ENCODE measurements at regions not wholly inside any gene's neighbourhood (a gene's known extent, or its start where the extent isn't known, plus 50 kb on each side); places are given as distances from the start of the nearest gene placed in this dataset.
A peak's percentile ranks its signal among the peaks of the same experiment; 100 is the strongest.

GRCh38 chr1:30638086-30638485, 85.3 kb downstream of the MATN1 start:
- no peak for DNase-seq (ENCODE audit: low read depth)

- no peak for DNase-seq (ENCODE audit: low read depth)
Measured at GRCh38 chr1:30637183-30637980, 86.0 kb downstream of the MATN1 start.

GRCh38 chr1:30636621-30637020, 86.8 kb downstream of the MATN1 start:
- no peak for DNase-seq (ENCODE audit: low read depth)

GRCh38 chr1:30635391-30635975, 87.9 kb downstream of the MATN1 start:
- DNase-seq (ENCODE audit: low read depth): no peak

GRCh38 chr1:30634507-30634906, 88.9 kb downstream of the MATN1 start:
- no peak for DNase-seq (ENCODE audit: low read depth)

GRCh38 chr1:30633294-30633693, 90.1 kb downstream of the MATN1 start:
- DNase-seq (ENCODE audit: low read depth): no peak

GRCh38 chr1:30632481-30632880, 90.9 kb downstream of the MATN1 start:
- no peak for DNase-seq (ENCODE audit: low read depth)

GRCh38 chr1:30631700-30632099, 91.7 kb downstream of the MATN1 start:
- DNase-seq (ENCODE audit: low read depth): no peak

GRCh38 chr1:30629501-30629900, 93.9 kb downstream of the MATN1 start:
- no peak for DNase-seq (ENCODE audit: low read depth)

GRCh38 chr1:30627994-30628393, 95.4 kb downstream of the MATN1 start:
- DNase-seq (ENCODE audit: low read depth): no peak

GRCh38 chr1:30627206-30627605, 96.2 kb downstream of the MATN1 start:
- no peak for DNase-seq (ENCODE audit: low read depth)

- DNase-seq (ENCODE audit: low read depth): no peak
Measured at GRCh38 chr1:30623431-30623830, 100.0 kb downstream of the MATN1 start.

GRCh38 chr1:30619619-30620018, 103.8 kb downstream of the MATN1 start:
- DNase-seq (ENCODE audit: low read depth): no peak

GRCh38 chr1:30618335-30618747, 105.0 kb downstream of the MATN1 start:
- DNase-seq (ENCODE audit: low read depth): peak; percentile 66

- no peak for DNase-seq (ENCODE audit: low read depth)
Measured at GRCh38 chr1:30616759-30617158, 106.6 kb downstream of the MATN1 start.

- no peak for DNase-seq (ENCODE audit: low read depth)
Measured at GRCh38 chr1:30615816-30616590, 107.4 kb downstream of the MATN1 start.

- DNase-seq (ENCODE audit: low read depth): no peak
Measured at GRCh38 chr1:30615076-30615795, 108.1 kb downstream of the MATN1 start.

- no peak for DNase-seq (ENCODE audit: low read depth)
Measured at GRCh38 chr1:30613188-30613587, 110.2 kb downstream of the MATN1 start.

- DNase-seq (ENCODE audit: low read depth): no peak
Measured at GRCh38 chr1:30612536-30613065, 110.8 kb downstream of the MATN1 start.

GRCh38 chr1:30611741-30612309, 111.6 kb downstream of the MATN1 start:
- no peak for DNase-seq (ENCODE audit: low read depth)

- DNase-seq (ENCODE audit: low read depth): no peak
Measured at GRCh38 chr1:30610917-30611316, 112.5 kb downstream of the MATN1 start.

- no peak for DNase-seq (ENCODE audit: low read depth)
Measured at GRCh38 chr1:30609999-30610345, 113.4 kb downstream of the MATN1 start.

Measured in M059J (cell line).